Activated T-cell treated with anti-CD3 and anti-CD28 coated beads, Interleukin-2, amount 50 U/mL, for 48 hours (primary cell): ENCODE measurements at regions not wholly inside any gene's neighbourhood (a gene's known extent, or its start where the extent isn't known, plus 50 kb on each side); places are given as distances from the start of the nearest gene placed in this dataset.
"Not testable (repeated sequence)": the region's sequence is repeated elsewhere in the genome, so short reads cannot be mapped to it uniquely, and the experiment has no call there.

Source experiments
- DNase-seq, 2 experiments: peaks; one replicate each; pipeline ENCODE4 v3.0.0-alpha.2; 2020

- no peak for DNase-seq
Observed at GRCh38 chr2:239666855-239667376, 266.1 kb upstream of the HDAC4 start.

GRCh38 chr2:239666053-239666854 is 265.4 kb upstream of the HDAC4 start:
- no peak for DNase-seq

- no peak for DNase-seq
Observed at GRCh38 chr2:239664216-239664810, 263.5 kb upstream of the HDAC4 start.

- DNase-seq = no peak
Observed at GRCh38 chr2:239663364-239663924, 262.6 kb upstream of the HDAC4 start.

GRCh38 chr2:239662413-239663120 is 261.7 kb upstream of the HDAC4 start:
- no peak for DNase-seq

- no peak for DNase-seq
Observed at GRCh38 chr2:239661334-239662312, 260.8 kb upstream of the HDAC4 start.

- DNase-seq = no peak
Observed at GRCh38 chr2:239660390-239661230, 259.8 kb upstream of the HDAC4 start.

GRCh38 chr2:239657992-239658391 is 257.2 kb upstream of the HDAC4 start:
- no peak for DNase-seq

GRCh38 chr2:239657236-239657635 is 256.4 kb upstream of the HDAC4 start:
- DNase-seq = no peak

GRCh38 chr2:239654266-239654665 is 253.4 kb upstream of the HDAC4 start:
- DNase-seq = no peak

- DNase-seq = no peak
Observed at GRCh38 chr2:239651859-239652258, 251.0 kb upstream of the HDAC4 start.

- DNase-seq = no peak
Observed at GRCh38 chr2:239650674-239651073, 249.9 kb upstream of the HDAC4 start.

- no peak for DNase-seq
Observed at GRCh38 chr2:239649309-239649708, 248.5 kb upstream of the HDAC4 start.

GRCh38 chr2:239648607-239649006 is 247.8 kb upstream of the HDAC4 start:
- no peak for DNase-seq

- DNase-seq = no peak
Observed at GRCh38 chr2:239647052-239647819, 246.4 kb upstream of the HDAC4 start.

- DNase-seq = no peak
Observed at GRCh38 chr2:239646184-239646583, 245.4 kb upstream of the HDAC4 start.

- not testable (repeated sequence) for DNase-seq
Observed at GRCh38 chr2:239644594-239644993, 243.8 kb upstream of the HDAC4 start.

- no peak for DNase-seq
Observed at GRCh38 chr2:239644011-239644410, 243.2 kb upstream of the HDAC4 start.

- DNase-seq = no peak
Observed at GRCh38 chr2:239642406-239643004, 241.7 kb upstream of the HDAC4 start.

- not testable (repeated sequence) for DNase-seq
Observed at GRCh38 chr2:239641904-239642303, 241.1 kb upstream of the HDAC4 start.
